ENCODE measurements at regions not wholly inside any gene's neighbourhood (a gene's known extent, or its start where the extent isn't known, plus 50 kb on each side); places are given as distances from the start of the nearest gene placed in this dataset.

GRCh38 chr18:68532328-68532885, 182.5 kb downstream of the TMX3 start:
- H3K27me3 ChIP-seq: no peaks in the 10 kb centered on the region
- H3K36me3 ChIP-seq: no peaks in the 10 kb centered on the region
- no peaks in the 10 kb centered on the region for H3K4me1 ChIP-seq
- H3K27ac ChIP-seq: no peak overlapping the region
- WGBS, 2 donors (ENCODE audit: low coverage in 1 of 2): 68 to 81% methylated on average over 3 of the region's 3 CpGs
- no peak overlapping the region for H3K4me3 ChIP-seq
- TF ChIP-seq EP300 (IDR thresholded peaks at IDR 0.05) (no peak), POLR2AphosphoS5 (IDR thresholded peaks at IDR 0.05) (no peak), POLR2A (IDR thresholded peaks at IDR 0.05) (no peak), CTCF (IDR thresholded peaks at IDR 0.05) (no peak)
- ATAC-seq: no peak
- no peaks in the 10 kb centered on the region for H3K9me3 ChIP-seq

- H3K4me3 ChIP-seq: no peak overlapping the region
- H3K27ac ChIP-seq: no peak overlapping the region
- WGBS, 2 donors (ENCODE audit: low coverage in 1 of 2): 65 to 73% methylated on average over 2 of the region's 2 CpGs
- H3K36me3 ChIP-seq: no peaks in the 10 kb centered on the region
- no peaks in the 10 kb centered on the region for H3K27me3 ChIP-seq
- TF ChIP-seq POLR2AphosphoS5 (IDR thresholded peaks at IDR 0.05): no peak
- TF ChIP-seq POLR2A (IDR thresholded peaks at IDR 0.05): no peak
- no peak for TF ChIP-seq CTCF (IDR thresholded peaks at IDR 0.05)
- TF ChIP-seq EP300 (IDR thresholded peaks at IDR 0.05): no peak
- H3K4me1 ChIP-seq: peaks cover 0 to 6% (median 0%) of the 10 kb centered on the region in 3 donors
- H3K9me3 ChIP-seq: no peaks in the 10 kb centered on the region
- ATAC-seq: no peak
Observed at GRCh38 chr18:68525091-68525490, 189.8 kb downstream of the TMX3 start.

- Histone ChIP-seq H3K27me3 (no peaks in the 10 kb centered on the region), H3K4me1 (peaks cover 0 to 8% (median 0%) of the 10 kb centered on the region in 3 donors), H3K9me3 (no peaks in the 10 kb centered on the region), H3K27ac (peak overlapping the region in 1 of 4 donors; percentile 17), H3K4me3 (no peak overlapping the region), H3K36me3 (no peaks in the 10 kb centered on the region)
- WGBS, 2 donors (ENCODE audit: low coverage in 1 of 2): 20 to 26% methylated on average over 6 of the region's 6 CpGs
- no peak for ATAC-seq
- TF ChIP-seq POLR2AphosphoS5 (IDR thresholded peaks at IDR 0.05): no peak
- TF ChIP-seq EP300 (IDR thresholded peaks at IDR 0.05): no peak
- TF ChIP-seq CTCF (IDR thresholded peaks at IDR 0.05): no peak
- no peak for TF ChIP-seq POLR2A (IDR thresholded peaks at IDR 0.05)
Observed at GRCh38 chr18:68520406-68521075, 194.4 kb downstream of the TMX3 start.

GRCh38 chr18:68519336-68519735, 195.6 kb downstream of the TMX3 start:
- Histone ChIP-seq H3K27me3 (no peaks in the 10 kb centered on the region), H3K9me3 (no peaks in the 10 kb centered on the region), H3K4me3 (no peak overlapping the region), H3K36me3 (no peaks in the 10 kb centered on the region), H3K27ac (no peak overlapping the region), H3K4me1 (peaks cover 0 to 8% (median 0%) of the 10 kb centered on the region in 3 donors)
- TF ChIP-seq POLR2A (IDR thresholded peaks at IDR 0.05) (no peak), CTCF (IDR thresholded peaks at IDR 0.05) (no peak), EP300 (IDR thresholded peaks at IDR 0.05) (no peak), POLR2AphosphoS5 (IDR thresholded peaks at IDR 0.05) (no peak)
- 74 to 84% methylated on average over 3 of the region's 3 CpGs for WGBS, 2 donors (ENCODE audit: low coverage in 1 of 2)
- ATAC-seq: no peak

GRCh38 chr18:68509902-68510301, 205.0 kb downstream of the TMX3 start:
- 63 to 70% methylated on average over 2 of the region's 2 CpGs for WGBS, 2 donors (ENCODE audit: low coverage in 1 of 2)
- no peaks in the 10 kb centered on the region for H3K4me1 ChIP-seq
- no peaks in the 10 kb centered on the region for H3K27me3 ChIP-seq
- no peak overlapping the region for H3K27ac ChIP-seq
- no peak for ATAC-seq
- TF ChIP-seq POLR2AphosphoS5 (IDR thresholded peaks at IDR 0.05) (no peak), EP300 (IDR thresholded peaks at IDR 0.05) (no peak), CTCF (IDR thresholded peaks at IDR 0.05) (no peak), POLR2A (IDR thresholded peaks at IDR 0.05) (no peak)
- H3K9me3 ChIP-seq: no peaks in the 10 kb centered on the region
- H3K4me3 ChIP-seq: no peak overlapping the region
- no peaks in the 10 kb centered on the region for H3K36me3 ChIP-seq
